H1 (cell line): ENCODE measurements at regions not wholly inside any gene's neighbourhood (a gene's known extent, or its start where the extent isn't known, plus 50 kb on each side); places are given as distances from the start of the nearest gene placed in this dataset.

ENCODE experiments used
- CTCF ChIA-PET: fragments of 300-600 bp; sonication (Branson Sonifier 250); formaldehyde crosslinking; loops from one replicate; lab custom pipeline; 2021; ENCODE audit not compliant: partially characterized antibody; lab: Charles Lee
- POLR2A ChIA-PET: fragments of 300-600 bp; sonication (Branson Sonifier 250); formaldehyde crosslinking; loops from one replicate; lab custom pipeline; 2021; ENCODE audit warnings: inconsistent platforms; ENCODE audit not compliant: partially characterized antibody; lab: Charles Lee
- DNase-seq, 2 experiments: peaks; one replicate each; pipeline versions ENCODE4 v3.0.0 to v3.0.0-alpha.2; 2010 to 2022; ENCODE audit warnings: low spot score in 2 of 2, low read depth in 1 of 2, mixed read lengths in 1 of 2
- FAIRE-seq: peaks from 2 replicates; lab custom pipeline; 2011; peaks lifted over from hg19 to GRCh38; lab: Jason Lieb, UNC
- H2AFZ ChIP-seq: 2 replicates; pipeline ENCODE4 v1.8.1; 2012; ENCODE audit warnings: low read length, inconsistent platforms
- H2AK5ac ChIP-seq: 2 replicates; pipeline ENCODE4 v1.6.1; 2013; ENCODE audit warnings: low read depth, low read length
- H2BK120ac ChIP-seq: replicated peaks from 2 replicates; pipeline ENCODE3; 2013; ENCODE audit warnings: low read depth, low read length, inconsistent platforms
- H2BK12ac ChIP-seq: 2 replicates; pipeline ENCODE4 v1.6.1; 2013; ENCODE audit warnings: low read depth, low read length
- H2BK15ac ChIP-seq: 2 replicates; pipeline ENCODE4 v1.6.1; 2013; ENCODE audit warnings: low read length
- H2BK20ac ChIP-seq: 2 replicates; pipeline ENCODE4 v1.6.1; 2013; ENCODE audit warnings: low read length
- H2BK5ac ChIP-seq: 2 replicates; pipeline ENCODE4 v1.6.1; 2013; ENCODE audit warnings: low read depth, low read length
- H3K14ac ChIP-seq: 2 replicates; pipeline ENCODE4 v1.6.1; 2013; ENCODE audit warnings: inconsistent platforms; ENCODE audit not compliant: insufficient read length
- H3K18ac ChIP-seq: 2 replicates; pipeline ENCODE4 v1.6.1; 2013; ENCODE audit warnings: low read length; ENCODE audit errors: extremely low read depth
- H3K23ac ChIP-seq: 2 replicates; pipeline ENCODE4 v1.6.1; 2013; ENCODE audit warnings: inconsistent platforms; ENCODE audit not compliant: insufficient read length
- H3K23me2 ChIP-seq: 2 replicates; pipeline ENCODE4 v1.6.1; 2013; ENCODE audit warnings: low read depth, low read length
- H3K27ac ChIP-seq: 2 replicates; pipeline ENCODE4 v1.6.1; 2011; ENCODE audit warnings: low read depth, low read length, inconsistent platforms
- H3K27me3 ChIP-seq, 4 experiments: replicated peaks in 1 of 4; 1 replicate in 1 of 4; 2 replicates in 3 of 4; pipeline versions ENCODE4 v1.6.1 to v1.8.1; 2011 to 2013; ENCODE audit warnings: low read length in 3 of 4, mild to moderate bottlenecking in 3 of 4, inconsistent platforms in 2 of 4, mixed read lengths in 2 of 4, moderate library complexity in 1 of 4; ENCODE audit not compliant: control insufficient read depth in 3 of 4, insufficient read depth in 3 of 4; ENCODE audit errors: extremely low read depth in 1 of 4
- H3K36me3 ChIP-seq, 4 experiments: 2 replicates each; pipeline versions ENCODE4 v1.6.1 to v1.8.1; 2011 to 2013; ENCODE audit warnings: mild to moderate bottlenecking in 4 of 4, low read length in 3 of 4, moderate library complexity in 2 of 4, control low read depth in 1 of 4, inconsistent platforms in 1 of 4; ENCODE audit not compliant: insufficient read depth in 4 of 4, control insufficient read depth in 2 of 4
- H3K4ac ChIP-seq: replicated peaks from 2 replicates; pipeline ENCODE3; 2013; ENCODE audit warnings: low read length, low read depth, mixed read lengths, inconsistent platforms; ENCODE audit not compliant: insufficient read length
- H3K4me1 ChIP-seq, 4 experiments: replicated peaks in 1 of 4; 1 replicate in 1 of 4; 2 replicates in 3 of 4; pipeline versions ENCODE4 v1.6.1 to v1.8.1; 2011 to 2013; ENCODE audit warnings: low read length in 3 of 4, inconsistent platforms in 2 of 4, mixed read lengths in 1 of 4; ENCODE audit not compliant: insufficient read depth in 4 of 4, control insufficient read depth in 3 of 4
- H3K4me2 ChIP-seq, 2 experiments: 2 replicates each; pipeline versions ENCODE4 v1.6.1 to v1.8.1; 2011 to 2013; ENCODE audit warnings: low read depth in 2 of 2, low read length in 2 of 2, control low read depth in 1 of 2, inconsistent platforms in 1 of 2, mild to moderate bottlenecking in 1 of 2; ENCODE audit not compliant: insufficient read depth in 1 of 2
- H3K4me3 ChIP-seq, 4 experiments: fragments of 200-600, 300-600 bp in 1 of 4; sonication (generic), shearing (Covaris generic), sonication (Bioruptor Twin) in 1 of 4; 2 replicates each; pipeline versions ENCODE4 v1.5.1 to v1.8.1; 2011 to 2016; ENCODE audit warnings: low read length in 4 of 4, low read depth in 3 of 4, control low read depth in 2 of 4, inconsistent platforms in 2 of 4, mild to moderate bottlenecking in 2 of 4, mixed read lengths in 1 of 4, moderate library complexity in 1 of 4; ENCODE audit not compliant: insufficient read depth in 2 of 4; ENCODE audit errors: extremely low read depth in 1 of 4
- H3K56ac ChIP-seq: replicated peaks from 2 replicates; pipeline ENCODE3; 2013; ENCODE audit warnings: low read depth, mild to moderate bottlenecking, mixed read lengths, low read length, inconsistent platforms; ENCODE audit not compliant: insufficient read length
- H3K79me1 ChIP-seq: 2 replicates; pipeline ENCODE4 v1.6.1; 2013; ENCODE audit warnings: low read depth, low read length, control low read depth
- H3K79me2 ChIP-seq, 2 experiments: 2 replicates each; pipeline versions ENCODE4 v1.6.1 to v1.8.1; 2012 to 2013; ENCODE audit warnings: low read length in 2 of 2, mild to moderate bottlenecking in 2 of 2, inconsistent platforms in 1 of 2; ENCODE audit not compliant: insufficient read depth in 2 of 2, control insufficient read depth in 1 of 2
- H3K9ac ChIP-seq, 4 experiments: replicated peaks in 1 of 4; 1 replicate in 1 of 4; 2 replicates in 3 of 4; pipeline versions ENCODE4 v1.6.1 to v1.8.1; 2011 to 2013; ENCODE audit warnings: low read depth in 3 of 4, low read length in 3 of 4, control low read depth in 2 of 4, mild to moderate bottlenecking in 2 of 4, moderate library complexity in 2 of 4, inconsistent platforms in 1 of 4; ENCODE audit errors: extremely low read depth in 1 of 4
- H3K9me3 ChIP-seq, 2 experiments: 2 replicates each; pipeline versions ENCODE4 v1.6.1 to v1.8.1; 2012 to 2013; ENCODE audit warnings: mild to moderate bottlenecking in 2 of 2, moderate library complexity in 2 of 2, control low read depth in 1 of 2, inconsistent platforms in 1 of 2, low read depth in 1 of 2, low read length in 1 of 2, mixed read lengths in 1 of 2; ENCODE audit not compliant: insufficient read depth in 2 of 2
- H4K20me1 ChIP-seq, 2 experiments: replicated peaks in 1 of 2; 2 replicates each; pipeline versions ENCODE3 to v1.8.1; 2011 to 2013; ENCODE audit warnings: inconsistent platforms in 2 of 2, low read length in 2 of 2, mild to moderate bottlenecking in 1 of 2; ENCODE audit not compliant: insufficient read depth in 2 of 2, control insufficient read depth in 1 of 2
- H4K5ac ChIP-seq: 2 replicates; pipeline ENCODE4 v1.6.1; 2013; ENCODE audit warnings: low read length, low read depth, mixed read lengths, inconsistent platforms; ENCODE audit not compliant: insufficient read length
- H4K8ac ChIP-seq: 2 replicates; pipeline ENCODE4 v1.8.0; 2013; ENCODE audit warnings: mild to moderate bottlenecking, moderate library complexity, low read length, inconsistent platforms; ENCODE audit not compliant: insufficient read depth; ENCODE audit errors: extremely low read depth
- H4K91ac ChIP-seq: replicated peaks from 2 replicates; pipeline ENCODE3; 2013; ENCODE audit warnings: low read length, mixed read lengths, inconsistent platforms; ENCODE audit not compliant: insufficient read length
- ATF3 ChIP-seq: IDR thresholded peaks from 2 replicates; pipeline ENCODE4 v1.6.1; 2011; ENCODE audit warnings: low read depth, mild to moderate bottlenecking, low read length; ENCODE audit not compliant: insufficient read depth
- CREB1 ChIP-seq: IDR thresholded peaks from 2 replicates; pipeline ENCODE4 v1.6.1; 2012; ENCODE audit warnings: inconsistent platforms
- EGR1 ChIP-seq: IDR thresholded peaks from 2 replicates; pipeline ENCODE4 v1.6.1; 2011; ENCODE audit warnings: low read depth, low read length, borderline replicate concordance
- JUN ChIP-seq: IDR thresholded peaks from 2 replicates; pipeline ENCODE4 v1.6.1; 2011; ENCODE audit warnings: low read depth, mild to moderate bottlenecking, improper control_type of control experiment, low read length
- MAFK ChIP-seq: IDR thresholded peaks from 2 replicates; pipeline ENCODE4 v1.6.1; 2012; ENCODE audit warnings: low read depth, mild to moderate bottlenecking, improper control_type of control experiment, low read length
- MAX ChIP-seq: IDR thresholded peaks from 2 replicates; pipeline ENCODE4 v1.6.1; 2012; ENCODE audit warnings: inconsistent platforms
- POLR2AphosphoS5 ChIP-seq: IDR thresholded peaks from 2 replicates; pipeline ENCODE4 v1.6.1; 2011; ENCODE audit warnings: low read depth, low read length
- RBBP5 ChIP-seq: IDR thresholded peaks from 2 replicates; pipeline ENCODE4 v1.7.1; 2012; ENCODE audit warnings: low read depth, mild to moderate bottlenecking, inconsistent platforms, low read length, moderate library complexity, borderline replicate concordance
- RFX5 ChIP-seq: IDR thresholded peaks from 2 replicates; pipeline ENCODE4 v1.6.1; 2011; ENCODE audit warnings: low read depth, low read length, improper control_type of control experiment, borderline replicate concordance
- SIX5 ChIP-seq: IDR thresholded peaks from 2 replicates; pipeline ENCODE4 v1.6.1; 2011; ENCODE audit warnings: mild to moderate bottlenecking, low read depth, low read length
- SP4 ChIP-seq: IDR thresholded peaks from 2 replicates; pipeline ENCODE4 v1.6.1; 2012; ENCODE audit warnings: low read length, inconsistent platforms
- SRF ChIP-seq: IDR thresholded peaks from 2 replicates; pipeline ENCODE4 v1.6.1; 2011; ENCODE audit warnings: mild to moderate bottlenecking, low read depth, low read length, moderate library complexity
- SUZ12 ChIP-seq: fragments of 200-600 bp; sonication (generic); IDR thresholded peaks from 2 replicates; pipeline ENCODE4 v1.6.1; 2012; ENCODE audit warnings: mild to moderate bottlenecking, inconsistent platforms, low read length, moderate library complexity, mixed read lengths
- TBP ChIP-seq: IDR thresholded peaks from 2 replicates; pipeline ENCODE4 v1.6.1; 2011; ENCODE audit warnings: low read depth, low read length, improper control_type of control experiment
- USF2 ChIP-seq: IDR thresholded peaks from 2 replicates; pipeline ENCODE4 v1.6.1; 2011; ENCODE audit warnings: low read length, improper control_type of control experiment
- WGBS, 2 experiments: shearing (Covaris generic) in 1 of 2; methylation state at CpG; one replicate each; pipeline versions ENCODE4 v1.1.6 to v1.1.7; 2013 to 2015; ENCODE audit warnings: low lambda C conversion rate in 2 of 2, mixed read lengths in 2 of 2, inconsistent platforms in 1 of 2, low coverage in 1 of 2, missing lambda C conversion rate in 1 of 2; ENCODE audit not compliant: insufficient replicate concordance in 2 of 2, insufficient coverage in 1 of 2, insufficient read length in 1 of 2; ENCODE audit errors: extremely low coverage in 1 of 2, missing lambda C conversion rate in 1 of 2; 5-methylcytosine and 5-hydroxymethylcytosine counted together

- H2BK20ac ChIP-seq: no peak overlapping the region
- no peak overlapping the region for H4K5ac ChIP-seq
- no peak overlapping the region for H3K9ac ChIP-seq
- ChIA-PET CTCF (no interaction called here), POLR2A (no interaction called here)
- H3K9me3 ChIP-seq: no peaks in the 10 kb centered on the region
- no peak for DNase-seq
- H2AK5ac ChIP-seq: no peak overlapping the region
- no peaks in the 10 kb centered on the region for H3K36me3 ChIP-seq
- no peaks in the 10 kb centered on the region for H3K79me2 ChIP-seq
- H3K4me2 ChIP-seq: no peak overlapping the region
- no peak overlapping the region for H4K91ac ChIP-seq
- 0 out of 2 replicates have a peak overlapping the region, but pooled peaks have one; percentile 32 for H2AFZ ChIP-seq
- 93% methylated on average over 2 of the region's 2 CpGs; no CpG with 5 or more reads in 1 of the 2 experiments for WGBS, 2 experiments
- H3K4me3 ChIP-seq: no peak overlapping the region
- H3K4me1 ChIP-seq: no peaks in the 10 kb centered on the region; a peak in 1 of 7 replicates
- FAIRE-seq: no peak
- H3K27ac ChIP-seq: no peak overlapping the region
- no peaks in the 10 kb centered on the region for H3K23me2 ChIP-seq
- no peak overlapping the region for H3K14ac ChIP-seq
- H3K79me1 ChIP-seq: no peaks in the 10 kb centered on the region
- no peak overlapping the region for H4K8ac ChIP-seq
- no peak overlapping the region for H3K23ac ChIP-seq
- H3K4ac ChIP-seq: no peak overlapping the region
- H2BK15ac ChIP-seq: no peak overlapping the region
- H4K20me1 ChIP-seq: peaks cover 0 to 1% of the 10 kb centered on the region in 2 experiments
- H2BK12ac ChIP-seq: no peak overlapping the region
- H3K56ac ChIP-seq: no peak overlapping the region
- peaks cover 0 to 1% (median 0%) of the 10 kb centered on the region in 4 experiments; a peak in 1 of 7 replicates for H3K27me3 ChIP-seq
- no peak overlapping the region for H2BK120ac ChIP-seq
- no peak overlapping the region for H2BK5ac ChIP-seq
- H3K18ac ChIP-seq: no peak overlapping the region
- TF ChIP-seq USF2 (no peak), SP4 (no peak), TBP (no peak), RFX5 (no peak), MAFK (no peak), JUN (no peak), SRF (no peak), SUZ12 (no peak), ATF3 (no peak), POLR2AphosphoS5 (no peak), EGR1 (no peak), RBBP5 (no peak), SIX5 (no peak), CREB1 (no peak), MAX (no peak)
These were observed 1412.4 kb upstream of the CELF2 start for GRCh38 chr10:9605231-9605630.
